HPDE6-E6E7 (cell line): ENCODE measurements at regions not wholly inside any gene's neighbourhood (a gene's known extent, or its start where the extent isn't known, plus 50 kb on each side); places are given as distances from the start of the nearest gene placed in this dataset.
"Not testable (repeated sequence)": the region's sequence is repeated elsewhere in the genome, so short reads cannot be mapped to it uniquely, and the experiment has no call there.

Experiments used
- DNase-seq: peaks from one replicate; pipeline ENCODE4 v3.0.0; 2011; ENCODE audit warnings: missing footprints; ENCODE audit errors: extremely low spot score

- DNase-seq = no peak
Observed at GRCh38 chr5:6110441-6111005, 267.8 kb downstream of the MED10 start.

DNA sequence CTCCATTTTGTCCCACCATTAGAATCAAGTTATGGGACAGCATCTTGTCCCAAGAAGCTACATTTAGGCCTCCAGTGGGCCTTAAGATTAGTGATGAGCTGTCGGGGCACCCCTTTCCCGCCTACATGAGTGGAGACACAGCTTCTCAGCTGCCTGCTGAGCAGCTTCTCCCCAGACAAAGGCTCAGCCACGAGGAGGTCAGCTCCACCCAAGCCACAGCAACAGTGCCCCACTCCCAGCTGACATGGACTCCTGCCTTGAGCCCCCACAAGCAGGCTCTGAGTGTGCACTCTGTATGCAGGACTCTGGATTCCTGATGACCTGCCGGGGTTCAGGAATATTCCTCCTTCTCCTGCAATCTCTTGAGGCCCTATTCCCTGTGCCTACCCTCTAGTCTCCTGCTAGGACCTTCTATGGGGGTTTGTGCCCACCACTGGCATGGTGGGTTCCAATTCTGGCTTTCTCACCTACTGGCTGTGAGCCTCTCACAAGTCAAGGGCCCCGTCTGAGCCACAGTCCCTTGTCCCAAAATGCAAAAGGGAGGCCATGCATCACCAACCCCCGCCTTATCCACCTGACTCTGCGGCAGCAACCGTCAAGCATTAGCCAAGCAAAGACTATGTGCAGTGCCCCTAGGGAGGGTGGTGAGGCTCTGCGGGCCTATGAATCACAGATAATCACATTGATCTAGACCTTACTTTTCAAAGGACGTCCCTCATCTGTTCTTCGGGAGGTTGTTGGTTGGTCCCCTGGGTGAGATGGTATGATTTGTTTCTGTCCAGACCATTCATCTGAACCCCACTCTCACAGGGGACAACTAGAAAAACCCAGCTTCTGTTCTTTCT, 269.1 kb downstream of the MED10 start:
- no peak for DNase-seq

- DNase-seq = no peak
Observed at GRCh38 chr5:6108540-6108848, 269.9 kb downstream of the MED10 start.

DNA sequence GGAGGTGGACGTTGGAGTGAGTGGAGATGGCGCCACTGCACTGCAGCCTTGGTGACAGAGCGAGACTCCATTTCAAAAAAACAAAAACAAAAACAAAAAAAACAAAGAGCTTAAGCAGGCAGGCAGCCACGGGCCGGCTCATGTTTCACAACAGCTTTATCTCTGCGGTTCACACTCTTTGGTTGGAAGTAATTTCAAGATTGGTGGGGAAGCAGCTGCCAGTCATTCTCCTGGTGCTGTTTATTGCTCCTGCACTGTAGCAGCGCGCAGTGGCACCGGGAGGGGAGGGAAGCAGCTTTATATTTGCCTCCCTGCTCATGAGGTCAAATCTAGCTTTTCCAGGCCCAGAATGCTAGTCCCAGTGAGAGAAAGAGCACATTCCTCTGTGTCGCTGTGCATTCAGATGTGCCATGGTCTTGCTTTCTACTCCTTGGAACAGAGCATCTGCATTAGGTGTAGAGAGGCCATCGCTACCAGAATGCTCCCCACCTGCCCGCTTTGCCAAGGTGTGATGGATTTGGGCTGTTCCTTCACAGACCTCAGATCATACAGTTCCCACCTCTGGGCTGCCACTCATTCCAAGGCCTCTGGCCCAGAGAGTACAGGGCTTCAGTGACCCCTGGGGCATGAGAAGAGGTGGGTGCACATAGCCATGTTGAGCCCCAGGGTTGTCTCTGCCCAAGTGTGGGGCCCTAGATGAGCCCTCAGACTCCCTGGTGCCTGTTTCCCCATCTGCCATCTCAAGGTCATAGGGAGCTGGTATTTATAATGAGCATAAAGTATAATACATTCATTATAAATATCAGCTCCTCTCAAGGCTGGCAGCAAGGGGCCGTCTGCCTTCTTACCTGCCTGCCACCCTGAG, 270.4 kb downstream of the MED10 start:
- DNase-seq = no peak

DNA sequence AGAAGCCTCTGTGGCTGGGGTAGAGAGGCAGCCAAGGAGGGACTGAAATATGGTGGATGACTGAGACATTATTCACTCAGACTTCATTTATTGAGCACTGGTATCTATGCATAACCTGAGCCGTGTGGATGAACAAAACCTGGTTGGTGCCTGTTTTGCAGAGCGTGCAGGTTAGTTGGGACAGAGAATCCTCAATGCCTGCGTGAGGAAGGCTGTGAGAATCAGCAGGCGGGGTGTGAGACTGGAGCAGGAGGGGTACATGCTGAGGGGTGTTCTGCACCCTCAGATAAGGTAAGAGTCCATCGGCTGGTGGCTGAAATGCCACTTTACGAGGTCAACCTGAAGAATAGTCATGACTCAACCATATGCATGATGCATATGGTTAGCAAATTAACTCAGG, 271.6 kb downstream of the MED10 start:
- DNase-seq = no peak

- DNase-seq = no peak
Observed at GRCh38 chr5:6105320-6105719, 273.0 kb downstream of the MED10 start.

- no peak for DNase-seq
Observed at GRCh38 chr5:6096101-6096500, 282.2 kb downstream of the MED10 start.

DNA sequence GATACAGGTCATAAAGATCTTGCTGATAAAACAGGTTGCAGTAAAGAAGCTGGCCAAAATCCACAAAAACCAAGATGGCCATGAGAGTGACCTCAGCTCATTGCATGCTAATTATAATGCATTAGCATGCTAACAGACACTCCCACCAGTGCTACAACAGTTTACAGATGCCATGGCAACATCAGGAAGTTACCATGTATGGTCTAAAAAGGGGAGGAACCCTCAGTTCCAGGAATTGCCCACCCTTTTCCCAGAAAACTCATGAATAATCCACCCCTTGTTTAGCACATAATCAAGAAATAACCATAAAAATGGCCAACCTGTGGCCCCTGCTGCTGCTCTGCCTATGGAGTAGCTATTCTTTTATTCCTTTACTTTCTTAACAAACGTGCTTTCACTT, 284.2 kb downstream of the MED10 start:
- DNase-seq = not testable (repeated sequence)

DNA sequence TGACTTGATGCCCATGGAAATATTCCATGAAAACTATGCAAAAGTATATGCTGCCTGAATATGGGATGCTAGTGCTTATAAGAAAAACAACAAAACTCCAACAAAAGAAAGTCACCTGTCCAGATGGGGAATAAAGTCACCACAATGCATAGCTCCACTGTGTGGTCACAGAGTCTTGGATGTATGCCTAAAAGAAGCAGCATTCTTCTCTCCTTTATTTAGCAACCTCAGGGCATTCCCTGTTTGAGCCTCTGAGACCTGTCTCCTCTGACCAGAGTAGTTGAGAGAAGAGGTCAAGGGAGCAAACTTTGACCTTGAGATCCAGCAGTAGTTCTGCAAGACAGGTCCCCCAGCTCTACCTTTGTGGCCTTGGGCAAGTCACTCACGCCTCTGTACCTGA, 287.5 kb downstream of the MED10 start:
- DNase-seq = no peak

DNA sequence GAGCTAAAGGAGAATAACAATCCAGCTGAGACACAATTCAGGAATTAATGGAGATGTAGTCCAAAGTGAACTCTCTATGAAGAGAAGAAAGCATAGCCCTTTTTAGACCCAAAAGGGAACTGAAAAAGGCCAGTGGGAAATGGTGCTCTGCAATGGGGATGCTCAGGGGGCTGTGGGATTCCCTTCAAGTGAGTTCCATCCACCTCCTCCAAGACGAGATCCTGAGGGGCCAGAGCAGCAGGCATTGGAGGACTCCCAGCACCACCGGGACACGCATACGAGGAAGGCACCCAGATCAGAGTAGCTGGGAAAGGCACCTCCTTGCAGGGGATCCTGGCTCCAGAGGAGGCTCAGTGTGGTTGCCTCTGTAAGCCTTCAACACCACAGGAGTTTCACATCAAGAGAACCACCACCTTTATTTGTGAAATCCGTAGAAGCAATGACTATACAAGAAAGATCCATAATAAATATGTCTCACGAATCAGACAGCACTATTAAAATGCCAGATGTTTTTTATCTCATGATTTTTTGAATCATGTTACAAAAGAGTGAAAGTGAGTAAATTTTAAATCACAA, 288.2 kb downstream of the MED10 start:
- DNase-seq = no peak

- DNase-seq = no peak
Observed at GRCh38 chr5:6088706-6089105, 289.6 kb downstream of the MED10 start.

DNA sequence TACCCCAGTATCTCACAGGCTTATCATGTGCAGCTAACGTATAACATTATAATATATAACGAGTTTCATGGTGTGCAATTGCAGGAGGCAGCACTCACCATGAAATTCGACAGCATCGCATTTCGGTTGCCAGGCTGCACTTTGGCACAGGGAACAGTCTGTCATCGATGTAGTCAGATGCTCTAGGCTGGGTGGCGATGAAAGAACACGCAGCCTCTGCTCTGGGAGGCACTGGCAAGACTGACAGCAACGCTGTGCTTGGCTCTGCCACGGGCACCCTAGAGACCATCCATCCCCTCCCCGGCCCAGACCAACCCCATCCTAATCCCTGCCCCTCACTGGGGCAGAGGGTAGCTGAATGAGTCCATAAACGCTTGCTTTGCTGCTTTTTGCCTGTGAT, 290.8 kb downstream of the MED10 start:
- DNase-seq = no peak

DNA sequence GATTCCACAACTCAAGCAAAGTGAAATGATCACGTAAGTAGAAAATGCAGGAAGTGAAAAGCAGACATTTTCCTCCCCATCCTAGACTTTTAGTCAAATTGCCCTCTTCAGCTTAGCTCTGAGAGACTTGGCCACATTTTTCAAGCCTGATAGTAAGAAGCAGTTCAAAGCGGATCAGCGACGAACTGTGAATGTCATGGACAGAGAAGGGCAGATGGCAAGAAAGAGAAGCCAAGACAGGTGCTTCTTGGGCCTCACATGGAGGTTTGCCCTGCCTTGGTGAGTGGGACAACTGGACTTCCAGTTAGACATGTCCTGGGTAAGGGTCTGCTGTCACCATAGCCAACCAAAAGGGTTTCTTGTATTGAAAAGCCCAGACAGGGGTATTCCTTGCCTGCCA, 291.5 kb downstream of the MED10 start:
- no peak for DNase-seq

- no peak for DNase-seq
Observed at GRCh38 chr5:6085341-6085860, 292.9 kb downstream of the MED10 start.

DNA sequence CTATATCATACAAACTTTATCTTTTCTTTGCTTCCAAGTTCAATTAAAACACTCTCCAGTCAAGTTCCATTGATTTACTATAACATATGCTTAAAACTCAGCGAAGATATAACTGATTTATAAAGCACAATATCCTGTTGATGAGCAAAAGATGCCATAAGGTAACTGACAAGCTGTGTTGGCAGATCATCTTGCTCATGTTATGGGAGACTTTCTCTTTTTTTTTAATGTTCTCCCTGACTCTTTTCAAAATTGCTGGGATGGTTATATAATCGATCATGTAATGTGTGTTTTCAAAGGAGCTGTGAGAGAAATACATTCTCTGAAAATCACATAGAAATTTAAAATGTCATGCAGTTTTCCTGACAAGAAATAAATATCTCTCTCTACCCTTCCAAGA, 293.5 kb downstream of the MED10 start:
- DNase-seq = no peak

GRCh38 chr5:6084376-6084775, 294.0 kb downstream of the MED10 start:
- DNase-seq = no peak

- no peak for DNase-seq
Observed at GRCh38 chr5:6083311-6083978, 294.9 kb downstream of the MED10 start.

- DNase-seq = no peak
Observed at GRCh38 chr5:6082685-6083084, 295.7 kb downstream of the MED10 start.

GRCh38 chr5:6081727-6082210, 296.6 kb downstream of the MED10 start:
- DNase-seq = no peak

DNA sequence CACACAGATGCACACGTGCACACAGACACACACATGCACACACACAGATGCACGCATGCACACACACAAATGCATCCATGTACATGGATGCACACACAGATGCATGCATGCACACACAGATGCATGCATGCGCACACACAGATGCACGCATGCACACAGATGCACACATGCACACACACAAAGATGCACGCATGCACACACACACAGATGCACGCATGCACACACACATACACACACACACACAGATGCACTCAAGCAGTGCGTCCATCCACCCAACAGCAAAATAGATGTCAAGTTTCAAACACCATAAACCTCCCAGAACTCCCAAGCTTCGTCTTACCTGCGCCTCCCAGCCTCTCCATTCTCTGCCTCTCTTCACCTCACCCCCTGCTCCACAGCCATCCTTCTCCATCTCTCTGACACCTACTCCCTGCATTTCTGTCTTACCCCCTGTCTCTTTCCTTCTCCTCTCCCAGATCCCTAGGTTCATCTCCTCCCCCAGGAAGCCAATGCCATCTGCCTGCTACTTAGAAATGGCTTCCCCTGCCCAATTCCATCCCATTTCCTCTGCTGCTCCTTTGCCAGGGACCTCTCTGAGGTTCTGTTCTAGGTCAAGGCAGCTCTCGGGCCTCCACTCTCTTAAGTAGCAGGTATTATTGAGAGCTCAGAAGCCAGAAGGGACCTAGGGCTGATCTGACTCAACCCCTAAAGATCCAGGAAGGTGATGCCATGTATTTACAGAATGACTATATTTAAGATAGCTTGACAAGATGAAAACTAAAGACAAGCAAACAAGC, 297.2 kb downstream of the MED10 start:
- DNase-seq = no peak

- no peak for DNase-seq
Observed at GRCh38 chr5:6080436-6080835, 297.9 kb downstream of the MED10 start.
